ENCODE measurements at regions not wholly inside any gene's neighbourhood (a gene's known extent, or its start where the extent isn't known, plus 50 kb on each side); places are given as distances from the start of the nearest gene placed in this dataset.
"Not testable (repeated sequence)": the region's sequence is repeated elsewhere in the genome, so short reads cannot be mapped to it uniquely, and the experiment has no call there.

DNA sequence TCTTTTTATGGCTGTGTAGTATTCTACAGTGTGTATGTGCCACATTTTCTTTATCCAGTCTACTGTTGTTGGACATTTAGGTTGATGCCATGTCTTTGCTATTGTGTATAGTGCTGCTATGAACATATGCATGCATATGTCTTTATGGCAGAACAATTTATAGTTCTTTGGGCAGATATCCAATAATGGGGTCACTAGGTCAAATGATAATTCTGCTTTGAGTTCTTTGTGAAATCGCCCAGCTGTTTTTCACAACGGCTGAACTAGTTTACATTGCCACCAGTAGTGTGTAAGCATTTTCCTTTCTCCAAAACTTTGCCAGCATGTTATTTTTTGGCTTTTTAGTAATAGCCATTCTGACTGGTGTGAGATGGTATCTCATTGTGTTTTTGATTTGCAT, 214.8 kb upstream of the TMEM229A start:
- WGBS, 2 donors = 37 to 82% methylated on average over 2 of the region's 2 CpGs
- no peaks in the 10 kb centered on the region for H3K9me3 ChIP-seq (ENCODE audit: control insufficient read depth in 4 of 4, insufficient read depth in 3 of 4, low read length in 3 of 4)
- no peak for ATAC-seq (ENCODE audit: insufficient read depth, low FRiP score)

DNA sequence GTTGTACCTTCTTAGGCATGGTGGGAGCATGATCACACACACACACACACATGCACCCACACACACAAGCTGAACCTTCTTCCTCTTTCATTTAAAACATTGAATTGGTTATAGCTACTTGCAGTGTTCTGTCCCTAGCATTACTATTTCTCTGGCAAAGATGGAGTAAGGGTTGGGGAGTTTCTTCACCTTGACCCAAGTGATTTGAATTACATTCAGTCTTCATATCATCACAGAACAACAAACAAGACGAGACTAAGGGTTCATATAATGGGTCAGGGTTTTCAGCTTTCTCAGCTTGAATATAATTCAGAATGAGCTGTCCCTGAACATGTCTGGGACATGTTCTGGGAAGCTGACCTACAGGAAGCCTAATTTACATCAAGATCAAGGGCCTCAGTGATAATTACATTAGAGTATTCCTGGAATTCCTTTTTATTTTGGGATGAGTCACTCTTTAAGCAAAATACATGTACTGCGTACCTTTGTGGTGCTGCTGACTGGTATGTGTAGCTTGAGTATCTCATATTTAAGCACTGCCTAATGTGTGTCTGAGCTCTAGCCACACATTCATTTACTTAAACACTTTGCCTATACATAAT, 213.5 kb upstream of the TMEM229A start:
- DNase-seq (no peak), ATAC-seq (ENCODE audit: insufficient read depth, low FRiP score) (no peak)
- H3K27ac ChIP-seq (ENCODE audit: low read depth in 1 of 2, low read length in 1 of 2) = no peak overlapping the region
- 59 to 63% methylated on average over 2 of the region's 2 CpGs for WGBS, 2 donors
- peaks cover 0 to 6% (median 0%) of the 10 kb centered on the region in 5 donors for H3K4me1 ChIP-seq (ENCODE audit: control insufficient read depth in 5 of 5, insufficient read depth in 5 of 5, low read length in 5 of 5)
- TF ChIP-seq, protein P1, sequence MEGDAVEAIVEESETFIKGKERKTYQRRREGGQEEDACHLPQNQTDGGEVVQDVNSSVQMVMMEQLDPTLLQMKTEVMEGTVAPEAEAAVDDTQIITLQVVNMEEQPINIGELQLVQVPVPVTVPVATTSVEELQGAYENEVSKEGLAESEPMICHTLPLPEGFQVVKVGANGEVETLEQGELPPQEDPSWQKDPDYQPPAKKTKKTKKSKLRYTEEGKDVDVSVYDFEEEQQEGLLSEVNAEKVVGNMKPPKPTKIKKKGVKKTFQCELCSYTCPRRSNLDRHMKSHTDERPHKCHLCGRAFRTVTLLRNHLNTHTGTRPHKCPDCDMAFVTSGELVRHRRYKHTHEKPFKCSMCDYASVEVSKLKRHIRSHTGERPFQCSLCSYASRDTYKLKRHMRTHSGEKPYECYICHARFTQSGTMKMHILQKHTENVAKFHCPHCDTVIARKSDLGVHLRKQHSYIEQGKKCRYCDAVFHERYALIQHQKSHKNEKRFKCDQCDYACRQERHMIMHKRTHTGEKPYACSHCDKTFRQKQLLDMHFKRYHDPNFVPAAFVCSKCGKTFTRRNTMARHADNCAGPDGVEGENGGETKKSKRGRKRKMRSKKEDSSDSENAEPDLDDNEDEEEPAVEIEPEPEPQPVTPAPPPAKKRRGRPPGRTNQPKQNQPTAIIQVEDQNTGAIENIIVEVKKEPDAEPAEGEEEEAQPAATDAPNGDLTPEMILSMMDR (IDR thresholded peaks at IDR 0.05; ENCODE audit: control extremely low read depth, extremely low read depth) = no peak
- H3K9me3 ChIP-seq (ENCODE audit: control insufficient read depth in 4 of 4, insufficient read depth in 3 of 4, low read length in 3 of 4) = no peaks in the 10 kb centered on the region
- no peak overlapping the region for H3K4me3 ChIP-seq
- H3K27me3 ChIP-seq (ENCODE audit: control insufficient read depth in 3 of 3, insufficient read depth in 3 of 3, low read length in 2 of 3) = no peaks in the 10 kb centered on the region
- no peak overlapping the region for H3K9ac ChIP-seq (ENCODE audit: insufficient read depth in 1 of 2, low read length in 2 of 2)
- H3K36me3 ChIP-seq (ENCODE audit: control insufficient read depth in 4 of 4, insufficient read depth in 4 of 4, low read length in 4 of 4) = no peaks in the 10 kb centered on the region

More for the DNA sequence above, 214.8 kb upstream of the TMEM229A start:
- H3K27ac ChIP-seq (ENCODE audit: low read depth in 1 of 2, low read length in 1 of 2) = no peak overlapping the region
- no peaks in the 10 kb centered on the region for H3K36me3 ChIP-seq (ENCODE audit: control insufficient read depth in 4 of 4, insufficient read depth in 4 of 4, low read length in 4 of 4)
- H3K9ac ChIP-seq (ENCODE audit: insufficient read depth in 1 of 2, low read length in 2 of 2) = no peak overlapping the region
- peaks cover 0 to 18% (median 0%) of the 10 kb centered on the region in 5 donors for H3K4me1 ChIP-seq (ENCODE audit: control insufficient read depth in 5 of 5, insufficient read depth in 5 of 5, low read length in 5 of 5)
- peak in 2 of 3 donors; percentile 64 to 67 for DNase-seq
- TF ChIP-seq, protein P1 (IDR thresholded peaks at IDR 0.05; ENCODE audit: control extremely low read depth, extremely low read depth) = no peak
- no peaks in the 10 kb centered on the region for H3K27me3 ChIP-seq (ENCODE audit: control insufficient read depth in 3 of 3, insufficient read depth in 3 of 3, low read length in 2 of 3)
- H3K4me3 ChIP-seq = no peak overlapping the region

- not testable (repeated sequence) for H3K27me3 ChIP-seq (ENCODE audit: control insufficient read depth in 3 of 3, insufficient read depth in 3 of 3, low read length in 2 of 3); DNase-seq; H3K27ac ChIP-seq (ENCODE audit: low read depth in 1 of 2, low read length in 1 of 2); ATAC-seq (ENCODE audit: insufficient read depth, low FRiP score); H3K4me1 ChIP-seq (ENCODE audit: control insufficient read depth in 5 of 5, insufficient read depth in 5 of 5, low read length in 5 of 5); H3K9me3 ChIP-seq (ENCODE audit: control insufficient read depth in 4 of 4, insufficient read depth in 3 of 4, low read length in 3 of 4); H3K4me3 ChIP-seq; H3K9ac ChIP-seq (ENCODE audit: insufficient read depth in 1 of 2, low read length in 2 of 2); H3K36me3 ChIP-seq (ENCODE audit: control insufficient read depth in 4 of 4, insufficient read depth in 4 of 4, low read length in 4 of 4)
Observed at GRCh38 chr7:124244469-124244868, 211.6 kb upstream of the TMEM229A start.

DNA sequence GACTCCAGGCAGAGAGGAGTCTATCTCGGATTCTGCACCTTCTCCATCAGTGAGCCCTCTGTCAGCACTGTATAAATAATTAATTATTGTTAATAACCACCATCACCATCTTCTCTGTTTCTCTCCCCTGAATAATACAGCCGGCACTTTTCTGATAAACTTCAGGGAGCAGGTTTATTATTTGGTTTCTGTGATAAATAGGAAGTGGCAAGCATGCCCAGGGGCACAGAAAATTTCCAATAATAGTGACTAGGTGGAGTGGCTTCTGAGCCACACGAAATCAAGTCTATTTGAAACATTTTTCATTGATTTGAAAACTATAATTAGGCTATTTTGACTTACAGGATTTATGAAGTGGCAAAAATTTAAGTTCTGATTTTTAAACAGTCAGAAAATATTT, 186.8 kb upstream of the TMEM229A start:
- Histone ChIP-seq H3K9ac (ENCODE audit: insufficient read depth in 1 of 2, low read length in 2 of 2) (no peak overlapping the region), H3K36me3 (ENCODE audit: control insufficient read depth in 4 of 4, insufficient read depth in 4 of 4, low read length in 4 of 4) (no peaks in the 10 kb centered on the region), H3K27ac (ENCODE audit: low read depth in 1 of 2, low read length in 1 of 2) (no peak overlapping the region), H3K9me3 (ENCODE audit: control insufficient read depth in 4 of 4, insufficient read depth in 3 of 4, low read length in 3 of 4) (peaks cover 0 to 6% (median 3%) of the 10 kb centered on the region in 4 donors), H3K27me3 (ENCODE audit: control insufficient read depth in 3 of 3, insufficient read depth in 3 of 3, low read length in 2 of 3) (no peaks in the 10 kb centered on the region), H3K4me1 (ENCODE audit: control insufficient read depth in 5 of 5, insufficient read depth in 5 of 5, low read length in 5 of 5) (peaks cover 0 to 4% (median 0%) of the 10 kb centered on the region in 5 donors), H3K4me3 (no peak overlapping the region)
- TF ChIP-seq, protein P1 (IDR thresholded peaks at IDR 0.05; ENCODE audit: control extremely low read depth, extremely low read depth) = no peak
- ATAC-seq (ENCODE audit: insufficient read depth, low FRiP score) = no peak
- 53 to 74% methylated on average over 3 of the region's 3 CpGs for WGBS, 2 donors
- no peak for DNase-seq
